HCT116 (cell line): ENCODE measurements at regions not wholly inside any gene's neighbourhood (a gene's known extent, or its start where the extent isn't known, plus 50 kb on each side); places are given as distances from the start of the nearest gene placed in this dataset.

Source experiments
- ATAC-seq: fragments of 200-7000 bp; cut with Tn5 transposase; 2 replicates; pipeline ENCODE4 v1.9.1; 2020; ENCODE audit warnings: mild to moderate bottlenecking, moderate library complexity
- BruUV-seq: library from RNA; stranded (reverse); fragments of 400-500 nt; replicated peaks from 2 replicates; lab custom pipeline; 2021; lab: Mats Ljungman, UMichigan
- CTCF ChIA-PET: fragments of 300-600 bp; sonication (Branson Sonifier 250); formaldehyde crosslinking; loops from one replicate; lab custom pipeline; 2021; ENCODE audit warnings: antibody characterized with exemption; lab: Charles Lee
- POLR2A ChIA-PET: fragments of 300-600, 350-600 bp; sonication (Branson Sonifier 250); formaldehyde crosslinking; loops from one replicate; lab custom pipeline; 2021; ENCODE audit warnings: antibody characterized with exemption; lab: Charles Lee
- RAD21 ChIA-PET, 2 experiments: fragments of 300-600 bp; sonication (Branson Sonifier 250); formaldehyde crosslinking; loops; one replicate each; lab custom pipeline; 2023; ENCODE audit warnings: low total read pairs in 2 of 2; ENCODE audit not compliant: uncharacterized antibody in 2 of 2, unreplicated experiment in 2 of 2, low non-redundant PET in 1 of 2; lab: Charles Lee
- DNase-seq: peaks from one replicate; pipeline ENCODE4 v3.0.0-alpha.2; 2010; ENCODE audit warnings: low read depth, low spot score
- H2AFZ ChIP-seq: fragments of 200-600 bp; shearing (Covaris generic), sonication (generic); 2 replicates; pipeline ENCODE4 v1.6.1; 2017; ENCODE audit warnings: low read depth, mixed run types, mixed read lengths, antibody characterized with exemption, low read length; ENCODE audit not compliant: poor library complexity, severe bottlenecking
- H3K27ac ChIP-seq: 2 replicates; pipeline ENCODE4 v1.5.1; 2012; ENCODE audit warnings: low read depth, low read length
- H3K27me3 ChIP-seq: fragments of 200-600 bp; sonication (generic); 2 replicates; pipeline ENCODE4 v1.6.1; 2016; ENCODE audit warnings: mixed run types, low read length, mixed read lengths; ENCODE audit not compliant: insufficient read depth
- H3K36me3 ChIP-seq, 2 experiments: fragments of 200-500 bp in 1 of 2; fragments of 200-600 bp in 1 of 2; sonication (Bioruptor generic) in 1 of 2; sonication (generic) in 1 of 2; 2 replicates each; pipeline versions ENCODE4 v1.5.1 to v1.6.1; 2014 to 2016; ENCODE audit warnings: low read length in 2 of 2, inconsistent platforms in 1 of 2, mixed read lengths in 1 of 2, mixed run types in 1 of 2; ENCODE audit not compliant: insufficient read depth in 2 of 2, control insufficient read depth in 1 of 2
- H3K4me1 ChIP-seq, 2 experiments: fragments of 200-600 bp in 1 of 2; sonication (generic) in 1 of 2; 2 replicates each; pipeline versions ENCODE4 v1.5.1 to v1.6.1; 2012 to 2017; ENCODE audit warnings: low read length in 2 of 2, inconsistent platforms in 1 of 2, mild to moderate bottlenecking in 1 of 2, mixed read lengths in 1 of 2, mixed run types in 1 of 2, moderate library complexity in 1 of 2; ENCODE audit not compliant: insufficient read depth in 2 of 2, control insufficient read depth in 1 of 2
- H3K4me2 ChIP-seq: fragments of 200-600 bp; sonication (generic); 2 replicates; pipeline ENCODE4 v1.6.1; 2017; ENCODE audit warnings: mixed run types, low read length, mixed read lengths
- H3K4me3 ChIP-seq, 2 experiments: fragments of 200-600 bp in 1 of 2; sonication (generic) in 1 of 2; replicated peaks in 1 of 2; 2 replicates each; pipeline ENCODE4 v1.5.1; 2011 to 2016; ENCODE audit warnings: low read length in 2 of 2, control low read depth in 1 of 2, low read depth in 1 of 2, mild to moderate bottlenecking in 1 of 2, mixed read lengths in 1 of 2, mixed run types in 1 of 2
- H3K79me2 ChIP-seq: fragments of 200-600 bp; sonication (generic); 2 replicates; pipeline ENCODE4 v1.6.1; 2017; ENCODE audit warnings: mild to moderate bottlenecking, mixed run types, low read length, moderate library complexity, mixed read lengths; ENCODE audit not compliant: insufficient read depth
- H3K9ac ChIP-seq: fragments of 200-600 bp; sonication (generic); 2 replicates; pipeline ENCODE4 v1.6.1; 2016; ENCODE audit warnings: low read length, mixed read lengths
- H3K9me2 ChIP-seq: fragments of 200-600 bp; sonication (generic), shearing (Covaris generic); 2 replicates; pipeline ENCODE4 v1.6.1; 2017; ENCODE audit warnings: mixed run types, mild to moderate bottlenecking, moderate library complexity; ENCODE audit not compliant: insufficient read depth
- H3K9me3 ChIP-seq, 2 experiments: fragments of 200-500 bp in 1 of 2; fragments of 200-600 bp in 1 of 2; sonication (Bioruptor generic) in 1 of 2; sonication (generic) in 1 of 2; 2 replicates each; pipeline ENCODE4 v1.6.1; 2014 to 2017; ENCODE audit warnings: low read length in 2 of 2, mixed read lengths in 2 of 2, inconsistent platforms in 1 of 2, low read depth in 1 of 2, mild to moderate bottlenecking in 1 of 2, mixed run types in 1 of 2, moderate library complexity in 1 of 2; ENCODE audit not compliant: control insufficient read depth in 1 of 2, insufficient read depth in 1 of 2
- H4K20me1 ChIP-seq: fragments of 200-600 bp; sonication (generic), shearing (Covaris generic); 2 replicates; pipeline ENCODE4 v1.6.1; 2017; ENCODE audit warnings: mixed run types, mild to moderate bottlenecking, moderate library complexity; ENCODE audit not compliant: insufficient read depth
- CBX3 ChIP-seq: IDR thresholded peaks from 2 replicates; pipeline ENCODE4 v1.6.1; 2012; ENCODE audit warnings: low read depth
- EGR1 ChIP-seq: IDR thresholded peaks from 2 replicates; pipeline ENCODE4 v1.6.1; 2012; ENCODE audit warnings: low read depth
- SP1 ChIP-seq: IDR thresholded peaks from 2 replicates; pipeline ENCODE4 v1.6.1; 2012; ENCODE audit warnings: low read depth
- YY1 ChIP-seq: IDR thresholded peaks from 2 replicates; pipeline ENCODE4 v1.6.1; 2011; ENCODE audit warnings: low read length, low read depth, moderate library complexity, mild to moderate bottlenecking; ENCODE audit not compliant: insufficient replicate concordance; ENCODE audit errors: extremely low read depth
- ZBTB33 ChIP-seq: IDR thresholded peaks from 2 replicates; pipeline ENCODE4 v1.6.1; 2011; ENCODE audit warnings: mild to moderate bottlenecking, low read length, moderate library complexity; ENCODE audit not compliant: insufficient replicate concordance; ENCODE audit errors: extremely low read depth
- ZNF274 ChIP-seq: fragments of 200-500 bp; sonication (Bioruptor generic); IDR thresholded peaks from 2 replicates; pipeline ENCODE4 v1.6.1; 2014; ENCODE audit warnings: mild to moderate bottlenecking, low read depth, low read length, inconsistent platforms
- intact Hi-C: fragments of 100-400 bp; cut with micrococcal nuclease; formaldehyde crosslinking; loops from 2 replicates; pipeline ENCODE4 v1.10.0; 2022

DNA sequence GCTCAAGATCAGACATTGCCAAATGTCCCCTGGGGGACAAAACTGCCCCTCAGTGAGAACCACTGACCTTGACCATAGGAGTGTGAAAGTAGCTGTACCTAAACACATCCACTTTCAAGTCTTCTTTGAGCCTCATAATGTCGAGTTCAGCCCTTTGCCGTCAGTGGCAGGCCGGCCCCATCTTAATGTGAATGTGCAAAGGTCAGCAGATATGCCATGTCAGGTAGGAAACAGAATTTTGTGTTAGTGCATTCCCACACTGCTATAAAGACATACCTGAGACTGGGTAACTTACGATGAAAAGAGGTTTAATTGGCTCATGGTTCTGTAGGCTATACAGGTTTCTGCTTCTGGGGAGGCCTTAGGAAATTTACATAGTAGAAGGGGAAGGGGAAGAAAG, 95.1 kb upstream of the PIRT start:
- ChIA-PET CTCF (no interaction called here), RAD21 (no interaction called here), POLR2A (no interaction called here)
- Histone ChIP-seq H3K27me3 (no peaks in the 10 kb centered on the region), H3K9me3 (peaks cover 0 to 5% of the 10 kb centered on the region in 2 experiments; a peak in 1 of 4 replicates), H3K4me2 (no peak overlapping the region), H3K9me2 (no peaks in the 10 kb centered on the region), H3K9ac (no peak overlapping the region), H4K20me1 (no peaks in the 10 kb centered on the region), H2AFZ (no peak overlapping the region), H3K79me2 (no peaks in the 10 kb centered on the region), H3K36me3 (no peaks in the 10 kb centered on the region), H3K27ac (no peak overlapping the region), H3K4me1 (no peaks in the 10 kb centered on the region), H3K4me3 (no peak overlapping the region)
- DNase-seq (no peak), ATAC-seq (no peak)
- intact Hi-C loops: no loop called here
- BruUV-seq: no TSS peak
- no peak for TF ChIP-seq EGR1
- TF ChIP-seq ZBTB33: no peak
- TF ChIP-seq CBX3: no peak
- no peak for TF ChIP-seq ZNF274

DNA sequence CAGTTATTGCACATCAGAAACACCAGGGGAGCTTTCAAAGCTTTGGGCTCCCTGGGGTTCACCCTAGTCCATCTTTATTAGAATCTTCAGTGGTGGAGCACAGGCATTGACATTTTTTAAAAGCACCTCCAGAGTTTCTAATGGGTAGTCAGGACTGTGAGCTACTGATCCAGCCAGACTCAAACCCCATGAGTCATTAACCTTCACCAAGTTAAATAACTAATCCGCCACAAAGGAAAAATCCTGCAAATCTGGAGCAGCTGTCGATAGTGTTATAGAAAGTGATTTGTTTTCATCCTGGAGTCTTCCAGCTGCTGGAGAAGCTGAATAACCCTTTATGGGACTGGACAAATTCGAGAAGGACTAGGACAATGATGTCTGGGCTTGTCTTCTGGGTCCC, 93.2 kb upstream of the PIRT start:
- no peak overlapping the region for H2AFZ ChIP-seq
- no peak for ATAC-seq
- H3K36me3 ChIP-seq: no peaks in the 10 kb centered on the region
- H3K9me3 ChIP-seq: peaks cover 0 to 5% of the 10 kb centered on the region in 2 experiments; a peak in 1 of 4 replicates
- no peak overlapping the region for H3K4me3 ChIP-seq
- no peaks in the 10 kb centered on the region for H3K27me3 ChIP-seq
- H3K4me1 ChIP-seq: no peaks in the 10 kb centered on the region
- H3K79me2 ChIP-seq: no peaks in the 10 kb centered on the region
- ChIA-PET POLR2A (no interaction called here), RAD21 (no interaction called here), CTCF (no interaction called here)
- intact Hi-C loops: no loop called here
- H4K20me1 ChIP-seq: no peaks in the 10 kb centered on the region
- no peak for TF ChIP-seq SP1
- no peak for TF ChIP-seq YY1
- H3K4me2 ChIP-seq: no peak overlapping the region
- no peaks in the 10 kb centered on the region for H3K9me2 ChIP-seq
- H3K9ac ChIP-seq: no peak overlapping the region
- no peak overlapping the region for H3K27ac ChIP-seq
- no TSS peak for BruUV-seq
- no peak for DNase-seq
